Stimulated activated CD4-positive, alpha-beta T cell treated with anti-CD3 and anti-CD28 coated beads, Interleukin-2, amount 100 ng/mL, for 48 hours (primary cell): ENCODE measurements at regions not wholly inside any gene's neighbourhood (a gene's known extent, or its start where the extent isn't known, plus 50 kb on each side); places are given as distances from the start of the nearest gene placed in this dataset.

Experiments used
- DNase-seq, 2 donors: peaks; one replicate each; pipeline ENCODE4 v3.0.0-alpha.2; 2020

DNA sequence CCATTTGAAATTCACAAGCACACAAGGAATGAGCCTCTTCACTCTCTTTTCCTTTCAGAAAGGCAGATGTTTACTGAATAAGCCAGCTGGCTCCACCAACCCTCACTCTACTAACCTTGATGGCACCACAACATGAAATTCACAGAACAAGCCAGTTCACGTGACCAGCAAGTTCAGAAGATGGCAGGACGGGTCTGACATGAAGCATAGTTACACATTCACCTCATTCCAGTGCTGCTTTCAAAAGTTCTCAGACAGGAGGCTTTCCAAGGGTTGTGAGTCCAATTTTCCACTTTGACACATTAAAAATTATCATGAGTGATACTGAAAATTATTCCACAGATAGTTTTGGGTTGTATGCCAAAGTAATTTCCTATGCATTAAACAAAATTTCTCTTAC lies 74.2 kb upstream of the MBOAT2 start:
- DNase-seq, result no peak

DNA sequence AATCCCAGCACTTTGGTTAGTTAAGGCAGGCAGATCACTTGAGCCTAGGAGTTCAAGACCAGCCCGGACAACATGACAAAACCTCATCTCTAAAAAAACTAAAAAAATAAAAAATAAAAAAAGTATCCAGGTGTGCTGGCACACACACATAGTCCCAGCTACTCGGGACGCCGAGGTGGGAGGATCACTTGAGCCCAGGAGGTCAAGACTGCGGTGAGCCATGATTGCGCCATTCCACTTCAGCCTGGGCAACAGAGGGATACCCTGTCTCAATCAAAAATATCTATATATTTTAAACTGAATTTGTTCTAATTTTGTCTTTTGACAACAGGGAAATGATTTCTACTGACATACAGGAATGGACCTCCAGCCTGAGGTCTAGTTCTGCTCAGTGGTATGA lies 73.3 kb upstream of the MBOAT2 start:
- no peak for DNase-seq

DNA sequence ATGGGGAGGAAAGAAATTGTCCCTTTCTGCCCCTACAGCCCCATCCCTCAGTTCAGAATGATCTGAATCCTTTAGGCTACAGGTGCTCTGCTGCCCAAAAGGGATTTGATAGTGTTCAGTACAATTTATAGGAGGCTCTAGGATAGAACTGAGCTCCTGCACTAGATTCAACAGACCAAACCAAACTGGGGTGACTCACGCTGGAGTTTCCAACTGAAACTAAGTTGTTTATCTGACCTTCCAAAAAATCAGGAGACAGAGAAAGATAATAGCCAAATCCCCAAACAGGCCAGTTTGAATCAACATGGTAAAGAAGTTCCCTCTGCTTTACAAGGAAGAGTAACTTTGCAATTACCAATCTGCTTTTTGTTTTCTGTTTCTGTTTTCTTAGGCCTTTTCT lies 72.7 kb upstream of the MBOAT2 start:
- no peak for DNase-seq

DNA sequence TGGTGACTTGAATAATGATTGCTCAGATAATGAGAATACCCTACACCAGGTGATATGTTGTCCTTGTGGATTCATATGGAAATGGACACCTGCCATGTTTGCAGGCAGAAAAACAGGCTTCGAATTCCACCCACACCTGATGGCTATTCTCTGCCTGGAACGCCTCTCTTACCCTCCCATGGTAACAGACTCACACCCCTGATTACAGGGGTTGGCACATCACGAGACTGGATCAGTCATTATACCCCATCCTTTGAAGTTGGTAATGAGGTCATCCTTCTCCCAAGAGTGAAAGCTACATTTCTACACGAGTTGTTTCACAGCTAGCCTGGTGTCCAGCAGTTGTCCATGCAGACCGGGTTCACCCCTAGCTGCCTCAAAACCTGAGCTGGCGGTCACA lies 71.4 kb upstream of the MBOAT2 start:
- DNase-seq, result no peak

DNA sequence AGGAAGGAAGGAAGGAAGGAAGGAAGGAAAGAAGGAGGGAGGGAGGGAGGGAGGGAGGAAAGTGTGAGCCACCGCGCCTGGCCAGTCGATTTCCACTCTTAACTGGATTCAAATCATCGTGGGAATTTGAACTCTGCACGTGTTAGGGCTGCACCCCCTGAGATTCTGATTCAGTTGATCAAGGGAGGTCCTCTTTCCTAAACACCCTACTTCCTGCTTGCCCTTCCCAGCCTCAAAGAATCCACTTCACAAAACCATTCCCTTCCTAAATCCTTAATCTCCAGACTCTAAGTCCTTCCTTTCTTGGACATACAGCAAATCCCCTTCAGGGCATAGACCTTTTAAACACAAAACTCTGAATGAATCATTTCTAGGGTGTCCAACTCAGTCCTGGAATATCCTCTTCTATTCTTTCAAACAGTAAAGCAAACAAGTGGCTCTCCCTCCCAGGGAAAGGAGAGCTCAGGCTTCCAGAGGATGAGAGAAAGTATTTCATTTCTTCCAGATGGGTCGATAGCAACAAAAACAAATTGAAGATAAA lies 68.2 kb upstream of the MBOAT2 start:
- DNase-seq, result no peak

DNA sequence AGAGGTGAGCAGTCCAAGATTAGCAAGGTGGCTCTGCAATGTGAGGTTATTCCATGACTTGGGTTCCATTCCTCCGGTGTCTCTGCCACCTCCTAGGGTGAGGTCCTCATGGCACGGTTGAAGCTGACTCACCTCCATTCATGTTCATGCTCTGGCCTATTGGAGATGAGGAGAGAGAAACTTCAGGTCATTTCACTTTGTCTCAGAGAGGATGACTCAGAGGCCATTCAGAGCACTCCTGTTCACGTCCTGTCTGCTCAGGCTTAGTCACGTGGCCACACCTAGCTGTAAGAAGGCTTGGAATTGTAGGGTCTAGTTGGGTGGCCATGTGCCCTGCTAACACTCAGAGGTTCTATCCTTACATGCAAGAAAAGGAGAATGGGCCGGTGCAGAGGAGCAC lies 67.5 kb upstream of the MBOAT2 start:
- no peak for DNase-seq

DNA sequence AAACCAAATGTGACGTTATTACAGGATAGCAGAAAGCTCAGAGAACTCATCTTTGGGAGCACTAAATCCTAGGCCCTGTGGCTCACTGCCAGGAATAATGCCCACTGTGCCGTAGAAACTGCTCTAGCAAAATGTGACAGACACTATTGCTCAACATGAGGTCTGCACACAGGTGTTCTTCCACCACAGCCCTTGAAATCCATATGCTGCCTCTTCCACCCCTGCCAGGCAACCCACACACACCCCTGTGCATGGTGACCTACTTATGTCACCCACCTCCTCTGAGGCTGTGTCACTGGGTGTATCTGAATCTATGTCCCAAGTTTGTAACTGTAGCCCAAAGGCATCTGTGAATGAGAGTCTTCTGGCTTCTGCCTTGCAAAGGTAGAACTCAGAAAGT lies 66.1 kb upstream of the MBOAT2 start:
- no peak for DNase-seq

DNA sequence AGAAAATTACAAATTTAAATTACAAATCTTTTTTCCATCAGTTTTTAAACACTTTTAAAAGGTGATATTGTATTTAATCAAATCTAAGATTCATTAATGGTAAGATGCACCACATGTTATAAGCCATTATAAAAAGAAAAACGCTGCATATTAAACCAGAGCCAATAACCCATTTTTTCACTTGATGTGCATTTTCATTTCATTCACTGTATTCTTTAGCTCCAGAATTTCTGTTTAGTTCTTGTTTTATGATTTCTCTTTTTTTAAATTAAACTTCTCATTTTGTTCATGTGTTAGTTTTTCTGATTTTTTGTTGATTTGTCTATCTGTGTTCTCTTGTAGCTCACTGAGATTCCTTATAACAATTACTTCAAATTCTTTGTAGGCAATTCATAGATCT lies 62.4 kb upstream of the MBOAT2 start:
- no peak for DNase-seq

DNA sequence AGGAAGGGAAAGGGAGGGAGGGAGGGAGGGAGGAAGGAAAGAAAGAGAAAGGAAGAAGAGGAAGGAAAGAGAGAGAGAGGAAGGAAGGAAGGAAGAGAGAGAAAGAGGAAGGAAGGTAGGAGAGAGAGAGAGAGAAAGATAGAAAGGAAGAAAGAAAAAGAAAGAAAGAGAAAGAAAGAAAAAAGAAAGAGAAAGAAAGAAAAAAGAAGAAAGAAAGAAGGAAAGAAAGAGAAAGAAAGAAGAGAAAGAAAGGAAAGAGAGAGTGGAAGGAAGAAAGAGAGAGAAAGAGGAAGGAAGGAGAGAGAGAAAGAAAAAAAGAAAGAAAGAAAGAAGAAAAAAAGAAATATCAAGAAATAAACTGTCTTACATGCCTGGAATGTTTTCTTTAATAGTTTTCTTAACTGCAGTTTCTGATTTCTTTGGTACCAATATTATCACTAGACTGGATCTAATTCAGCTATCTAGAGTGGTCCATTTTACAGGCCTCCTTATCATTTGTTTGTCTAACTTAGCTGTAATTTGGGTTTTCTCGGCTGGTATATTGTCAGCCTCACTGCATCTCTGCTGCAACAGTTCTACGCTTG lies 59.6 kb upstream of the MBOAT2 start:
- DNase-seq, result no peak

DNA sequence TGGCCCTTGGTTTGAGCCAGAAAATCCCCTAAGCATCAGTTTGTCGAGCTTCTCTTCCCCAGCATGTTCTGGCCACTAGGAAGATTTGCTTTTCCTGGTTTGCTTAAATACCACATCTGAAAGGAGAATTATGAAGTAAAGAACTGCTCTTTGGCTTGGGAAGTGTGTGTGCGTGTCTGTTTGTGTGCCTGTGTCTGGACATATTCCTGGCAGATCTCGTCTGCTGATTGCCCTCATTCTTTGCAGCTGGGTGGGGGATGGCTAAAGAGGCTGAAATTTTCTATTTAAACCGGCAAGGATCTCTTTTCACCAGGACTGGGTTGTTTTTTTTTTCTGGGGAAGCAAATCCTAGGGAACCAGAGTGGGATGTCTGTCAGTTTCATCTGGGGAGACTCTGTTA lies 57.3 kb upstream of the MBOAT2 start:
- no peak for DNase-seq

DNA sequence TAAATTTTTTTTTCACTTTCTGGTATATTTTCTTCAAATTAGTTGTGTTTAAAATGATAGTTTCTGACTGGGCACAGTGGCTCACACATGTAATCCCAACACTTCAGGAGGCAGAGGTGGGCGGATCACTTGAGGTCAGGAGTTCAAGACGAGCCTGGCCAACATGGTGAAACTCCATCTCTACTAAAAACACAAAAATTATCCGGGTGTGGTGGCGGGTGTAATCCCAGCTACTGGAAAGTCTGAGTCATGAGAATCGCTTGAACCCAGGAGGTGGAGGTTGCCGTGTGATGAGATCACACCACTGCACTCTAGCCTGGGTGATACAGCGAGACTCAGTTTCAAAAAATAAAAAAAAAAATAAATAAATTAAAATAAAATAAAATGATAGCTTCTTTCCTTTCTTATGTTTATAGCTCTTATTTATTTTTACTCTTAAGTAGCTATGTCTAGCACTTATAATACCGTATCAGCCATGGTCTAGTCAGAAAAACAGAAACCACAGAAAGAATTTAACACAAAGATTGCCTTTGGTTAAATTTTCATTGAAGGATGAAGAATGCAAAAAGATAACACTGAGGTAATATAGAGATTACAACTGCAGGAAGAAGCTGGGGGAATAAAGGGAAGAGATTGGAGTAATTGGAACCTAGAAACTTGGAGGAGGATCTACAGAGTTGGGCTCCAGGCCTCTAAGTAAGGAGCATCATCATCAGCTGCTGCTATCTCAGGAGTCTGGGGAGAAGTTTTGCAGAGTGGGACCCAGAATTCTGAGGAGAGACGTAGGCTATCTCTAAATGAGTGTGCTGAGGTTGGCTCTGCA lies 54.7 kb upstream of the MBOAT2 start:
- no peak for DNase-seq

DNA sequence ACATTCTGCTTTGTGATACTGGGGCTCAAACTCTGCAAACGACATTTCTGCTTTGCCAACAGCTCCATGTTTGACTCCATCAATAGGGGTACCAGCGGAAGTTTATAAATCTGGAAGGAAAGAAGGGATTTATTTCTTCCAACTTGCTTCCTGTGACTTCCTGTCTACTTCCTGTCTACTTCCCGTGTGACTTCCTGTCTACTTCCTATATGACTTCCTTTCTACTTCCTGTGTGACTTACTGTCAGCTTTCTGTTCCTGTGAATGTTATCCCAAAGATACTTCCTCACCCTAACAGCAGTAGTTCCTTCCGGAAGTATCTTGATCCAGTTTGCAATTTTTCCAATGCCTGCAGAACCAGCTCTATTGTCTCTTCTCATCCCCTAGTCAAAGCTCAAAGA lies 52.0 kb upstream of the MBOAT2 start:
- no peak for DNase-seq

DNA sequence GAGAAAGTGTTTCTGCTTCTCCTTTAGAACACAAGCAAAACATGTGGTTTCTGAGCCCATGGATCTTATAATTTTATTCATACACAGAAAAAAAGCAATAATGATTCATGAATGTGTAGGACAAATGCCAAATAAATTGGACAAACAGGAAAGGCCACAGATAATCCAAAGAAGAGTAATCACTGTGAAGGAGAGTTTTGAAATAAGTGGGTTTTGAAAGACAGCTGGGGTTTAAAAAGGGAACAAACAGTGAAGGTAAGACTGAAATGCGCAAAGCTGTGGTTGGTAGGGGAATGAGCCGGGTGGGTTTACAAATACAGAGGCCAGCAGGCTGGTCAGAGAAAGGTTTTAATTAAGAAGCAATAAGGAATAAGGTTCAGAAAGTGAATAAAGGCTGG lies 50.0 kb upstream of the MBOAT2 start:
- DNase-seq, result no peak
